ENCODE measurements at regions not wholly inside any gene's neighbourhood (a gene's known extent, or its start where the extent isn't known, plus 50 kb on each side); places are given as distances from the start of the nearest gene placed in this dataset.

DNA sequence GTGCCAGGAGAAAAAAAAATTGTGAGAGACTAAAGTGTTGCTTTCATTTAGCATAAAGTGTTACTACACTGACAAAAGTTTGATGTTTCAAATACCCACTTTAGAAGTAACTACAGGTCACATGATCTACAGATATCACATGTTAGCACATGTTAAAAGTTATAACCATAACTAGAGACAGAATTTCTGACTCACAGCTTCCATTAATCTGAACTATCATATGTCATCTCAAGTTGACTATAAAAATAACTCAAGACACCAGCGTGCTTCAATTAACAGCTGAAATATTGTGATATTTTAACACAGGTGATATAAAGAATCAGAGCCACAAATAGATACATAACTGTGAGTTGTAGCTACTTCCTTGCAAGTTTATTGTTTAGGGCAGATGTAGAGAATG lies 591.5 kb upstream of the PITX2 start:
- ChIA-PET CTCF (no interaction called here), POLR2A (no interaction called here)
- TF ChIP-seq CTBP1 (IDR thresholded peaks at IDR 0.05; ENCODE audit: borderline replicate concordance) (no peak), L3MBTL2 (conservative IDR thresholded peaks at IDR 0.05) (0 out of 2 replicates have a peak, but pooled peaks have one; percentile 33)
- no peak for DNase-seq (ENCODE audit: extremely low spot score)

DNA sequence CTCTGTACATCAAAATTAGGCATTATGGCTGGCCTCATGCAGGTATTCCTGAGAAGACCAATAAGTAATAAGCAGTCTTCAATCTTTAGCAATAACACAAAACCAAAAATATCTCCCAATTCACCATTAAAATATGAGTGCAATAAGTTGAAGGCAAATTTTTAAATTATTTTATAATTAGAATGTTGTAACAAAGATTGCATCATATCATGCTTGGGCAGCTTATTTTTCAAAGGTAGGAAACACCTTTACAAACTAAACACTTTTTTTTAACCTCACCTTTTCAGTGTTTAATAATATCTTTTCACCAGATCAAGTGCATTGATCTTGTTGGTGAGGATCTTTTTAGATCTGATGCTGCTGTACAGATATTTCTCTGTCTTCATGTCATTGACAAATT lies 592.9 kb upstream of the PITX2 start:
- ChIA-PET POLR2A (no interaction called here), CTCF (no interaction called here)
- no peak for DNase-seq (ENCODE audit: extremely low spot score)
- no peak for TF ChIP-seq ARNT (IDR thresholded peaks at IDR 0.05)
- TF ChIP-seq HDGF (IDR thresholded peaks at IDR 0.05; ENCODE audit: borderline replicate concordance): no peak
- TF ChIP-seq SP1 (IDR thresholded peaks at IDR 0.05): no peak
- no peak for TF ChIP-seq TARDBP (IDR thresholded peaks at IDR 0.05)
- TF ChIP-seq, protein P1, sequence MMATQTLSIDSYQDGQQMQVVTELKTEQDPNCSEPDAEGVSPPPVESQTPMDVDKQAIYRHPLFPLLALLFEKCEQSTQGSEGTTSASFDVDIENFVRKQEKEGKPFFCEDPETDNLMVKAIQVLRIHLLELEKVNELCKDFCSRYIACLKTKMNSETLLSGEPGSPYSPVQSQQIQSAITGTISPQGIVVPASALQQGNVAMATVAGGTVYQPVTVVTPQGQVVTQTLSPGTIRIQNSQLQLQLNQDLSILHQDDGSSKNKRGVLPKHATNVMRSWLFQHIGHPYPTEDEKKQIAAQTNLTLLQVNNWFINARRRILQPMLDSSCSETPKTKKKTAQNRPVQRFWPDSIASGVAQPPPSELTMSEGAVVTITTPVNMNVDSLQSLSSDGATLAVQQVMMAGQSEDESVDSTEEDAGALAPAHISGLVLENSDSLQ (IDR thresholded peaks at IDR 0.05): no peak
- TF ChIP-seq FOXM1 (IDR thresholded peaks at IDR 0.05; ENCODE audit: borderline replicate concordance): no peak
- no peak for TF ChIP-seq LEF1 (IDR thresholded peaks at IDR 0.05; ENCODE audit: borderline replicate concordance)
- TF ChIP-seq ELF4 (IDR thresholded peaks at IDR 0.05): no peak
- TF ChIP-seq BHLHE40 (IDR thresholded peaks at IDR 0.05; ENCODE audit: borderline replicate concordance): no peak
- no peak for TF ChIP-seq FOXK2 (IDR thresholded peaks at IDR 0.05)
- TF ChIP-seq CTBP1 (IDR thresholded peaks at IDR 0.05; ENCODE audit: borderline replicate concordance): no peak
- TF ChIP-seq L3MBTL2 (conservative IDR thresholded peaks at IDR 0.05): no peak
- no peak for TF ChIP-seq NFRKB (IDR thresholded peaks at IDR 0.05)
- no peak for TF ChIP-seq ZNF384 (IDR thresholded peaks at IDR 0.05)
- no peak for TF ChIP-seq SUZ12 (IDR thresholded peaks at IDR 0.05)
- no peak for TF ChIP-seq FOXA1 (IDR thresholded peaks at IDR 0.05)

DNA sequence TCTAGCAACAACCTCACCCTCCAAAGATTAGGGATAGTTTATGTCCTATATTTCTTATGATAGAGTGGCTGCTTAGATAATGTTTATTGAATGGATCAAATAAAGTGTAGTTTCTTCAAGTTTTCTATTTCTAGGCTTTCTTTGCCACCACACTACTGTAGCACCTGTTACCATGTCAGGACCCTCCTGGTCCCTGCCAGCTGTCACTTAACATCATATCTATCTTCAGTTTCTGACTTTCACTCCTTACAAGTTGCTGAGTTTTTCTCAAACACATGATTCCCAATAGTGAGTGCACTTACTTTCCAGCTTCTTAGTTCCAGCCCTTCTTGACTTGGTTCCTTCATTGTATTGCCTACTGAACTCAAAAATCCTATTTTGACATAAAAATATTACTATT lies 593.9 kb upstream of the PITX2 start:
- ChIA-PET POLR2A (no interaction called here), CTCF (no interaction called here)
- no peak for DNase-seq (ENCODE audit: extremely low spot score)
- no peak for TF ChIP-seq NFRKB (IDR thresholded peaks at IDR 0.05)
- TF ChIP-seq SUZ12 (IDR thresholded peaks at IDR 0.05): no peak
- TF ChIP-seq TARDBP (IDR thresholded peaks at IDR 0.05): no peak
- no peak for TF ChIP-seq ELF4 (IDR thresholded peaks at IDR 0.05)
- TF ChIP-seq CTBP1 (IDR thresholded peaks at IDR 0.05; ENCODE audit: borderline replicate concordance): no peak
- TF ChIP-seq FOXA1 (IDR thresholded peaks at IDR 0.05): no peak
- no peak for TF ChIP-seq SP1 (IDR thresholded peaks at IDR 0.05)
- TF ChIP-seq ARNT (IDR thresholded peaks at IDR 0.05): no peak
- TF ChIP-seq, protein P1 (IDR thresholded peaks at IDR 0.05): no peak
- no peak for TF ChIP-seq LEF1 (IDR thresholded peaks at IDR 0.05; ENCODE audit: borderline replicate concordance)
- TF ChIP-seq BHLHE40 (IDR thresholded peaks at IDR 0.05; ENCODE audit: borderline replicate concordance): no peak
- TF ChIP-seq FOXM1 (IDR thresholded peaks at IDR 0.05; ENCODE audit: borderline replicate concordance): no peak
- no peak for TF ChIP-seq FOXK2 (IDR thresholded peaks at IDR 0.05)
- no peak for TF ChIP-seq HDGF (IDR thresholded peaks at IDR 0.05; ENCODE audit: borderline replicate concordance)
- no peak for TF ChIP-seq ZNF384 (IDR thresholded peaks at IDR 0.05)

DNA sequence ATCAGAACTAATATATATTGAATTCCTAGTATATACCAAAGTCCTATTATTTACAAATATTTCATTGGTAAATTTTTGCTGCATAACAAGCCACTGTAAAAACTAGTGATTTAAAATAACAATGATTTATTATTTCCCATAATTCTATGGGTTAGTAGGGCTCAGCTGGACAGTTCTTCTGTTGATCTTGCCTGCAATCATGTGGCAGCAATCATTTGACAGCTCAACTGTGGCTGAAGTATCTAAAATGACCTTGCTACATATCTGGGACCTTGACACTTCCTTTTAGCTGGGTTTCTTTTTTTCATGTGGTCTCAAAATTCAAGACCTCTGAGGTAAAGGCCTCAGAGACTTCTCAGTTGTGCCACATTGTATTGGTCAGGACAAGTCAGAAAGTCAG lies 598.5 kb upstream of the PITX2 start:
- no peak for TF ChIP-seq FOXM1 (IDR thresholded peaks at IDR 0.05; ENCODE audit: borderline replicate concordance)
- no peak for TF ChIP-seq NFRKB (IDR thresholded peaks at IDR 0.05)
- no peak for TF ChIP-seq HDGF (IDR thresholded peaks at IDR 0.05; ENCODE audit: borderline replicate concordance)
- no peak for TF ChIP-seq FOXK2 (IDR thresholded peaks at IDR 0.05)
- no peak for TF ChIP-seq TARDBP (IDR thresholded peaks at IDR 0.05)
- no peak for TF ChIP-seq ARNT (IDR thresholded peaks at IDR 0.05)
- TF ChIP-seq BHLHE40 (IDR thresholded peaks at IDR 0.05; ENCODE audit: borderline replicate concordance): no peak
- no peak for TF ChIP-seq ELF4 (IDR thresholded peaks at IDR 0.05)
- TF ChIP-seq, protein P1 (IDR thresholded peaks at IDR 0.05): no peak
- TF ChIP-seq ZNF384 (IDR thresholded peaks at IDR 0.05): no peak
- no peak for TF ChIP-seq FOXA1 (IDR thresholded peaks at IDR 0.05)
- DNase-seq (ENCODE audit: extremely low spot score): no peak
- POLR2A ChIA-PET: no interaction called here
- CTCF ChIA-PET: no interaction called here

DNA sequence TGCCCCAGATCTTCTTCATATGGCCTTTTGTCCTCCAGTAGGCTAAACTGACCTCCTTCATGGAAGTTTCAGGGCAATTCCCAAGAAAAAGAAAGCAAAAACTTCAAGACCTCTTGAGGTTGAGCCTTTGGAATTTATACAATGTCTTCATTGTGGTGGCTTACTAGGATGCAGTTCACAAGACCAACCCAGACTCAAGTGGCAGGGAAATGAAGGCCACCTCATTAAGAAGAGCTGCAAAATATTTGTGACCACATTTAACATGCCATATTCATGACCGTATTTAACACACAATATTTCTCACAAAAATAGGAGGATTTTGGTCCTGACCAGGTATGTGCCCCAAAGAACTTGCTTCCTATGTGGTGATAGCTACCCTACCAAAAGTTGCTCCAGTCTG lies 605.5 kb upstream of the PITX2 start:
- POLR2A ChIA-PET: no interaction called here
- CTCF ChIA-PET: no interaction called here
- TF ChIP-seq L3MBTL2 (conservative IDR thresholded peaks at IDR 0.05): no peak
- TF ChIP-seq FOXA1 (IDR thresholded peaks at IDR 0.05): no peak
- no peak for TF ChIP-seq BHLHE40 (IDR thresholded peaks at IDR 0.05; ENCODE audit: borderline replicate concordance)
- DNase-seq (ENCODE audit: extremely low spot score): no peak

DNA sequence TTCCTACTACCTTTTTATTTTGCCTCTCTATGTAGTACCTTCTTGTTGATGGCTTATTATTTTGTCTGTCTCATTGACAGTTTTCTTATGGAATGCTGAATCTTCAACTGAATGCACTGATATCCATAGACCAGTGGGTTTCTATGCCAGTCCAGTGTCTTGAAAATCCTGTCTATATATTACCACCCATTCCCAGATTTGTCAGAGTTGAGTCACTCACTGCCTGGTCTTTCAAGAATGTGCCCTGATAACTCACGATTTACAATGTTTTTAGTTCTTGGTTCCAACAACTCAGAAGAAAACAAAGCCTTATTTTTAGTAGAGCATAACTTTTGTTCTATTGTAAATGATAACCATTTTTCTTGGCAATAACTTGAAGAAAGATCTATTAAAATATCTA lies 606.0 kb upstream of the PITX2 start:
- no peak for TF ChIP-seq BHLHE40 (IDR thresholded peaks at IDR 0.05; ENCODE audit: borderline replicate concordance)
- CTCF ChIA-PET: no interaction called here
- DNase-seq (ENCODE audit: extremely low spot score): no peak
- POLR2A ChIA-PET: no interaction called here

DNA sequence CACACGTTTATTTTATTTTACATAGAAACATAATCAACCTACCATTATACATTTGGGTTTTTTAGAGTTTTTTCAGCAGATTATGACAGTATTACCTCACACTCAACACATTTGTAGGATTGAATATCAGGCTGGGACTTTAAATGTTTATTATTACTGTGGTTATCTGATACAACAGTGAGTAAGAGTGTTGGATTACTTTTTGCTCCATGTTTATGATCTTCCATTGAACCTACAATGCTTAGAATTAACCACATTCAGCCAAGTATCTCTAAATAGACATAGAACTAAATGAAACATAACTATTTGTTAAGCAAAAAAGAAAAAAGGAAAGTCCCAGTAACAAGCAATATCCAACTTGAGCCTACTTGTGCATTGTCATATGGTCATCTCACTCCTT lies 607.4 kb upstream of the PITX2 start:
- DNase-seq (ENCODE audit: extremely low spot score): no peak
- ChIA-PET POLR2A (no interaction called here), CTCF (no interaction called here)

More for the DNA sequence above, 607.4 kb upstream of the PITX2 start:
- TF ChIP-seq SP1 (IDR thresholded peaks at IDR 0.05): no peak
- no peak for TF ChIP-seq FOXM1 (IDR thresholded peaks at IDR 0.05; ENCODE audit: borderline replicate concordance)
- TF ChIP-seq, protein P1 (IDR thresholded peaks at IDR 0.05): no peak
- no peak for TF ChIP-seq FOXA1 (IDR thresholded peaks at IDR 0.05)
- TF ChIP-seq NFRKB (IDR thresholded peaks at IDR 0.05): no peak
- no peak for TF ChIP-seq ZNF384 (IDR thresholded peaks at IDR 0.05)
- no peak for TF ChIP-seq HDGF (IDR thresholded peaks at IDR 0.05; ENCODE audit: borderline replicate concordance)
- TF ChIP-seq TARDBP (IDR thresholded peaks at IDR 0.05): no peak
- no peak for TF ChIP-seq ELF4 (IDR thresholded peaks at IDR 0.05)
- TF ChIP-seq L3MBTL2 (conservative IDR thresholded peaks at IDR 0.05): no peak
- no peak for TF ChIP-seq BHLHE40 (IDR thresholded peaks at IDR 0.05; ENCODE audit: borderline replicate concordance)
- TF ChIP-seq SUZ12 (IDR thresholded peaks at IDR 0.05): no peak
- TF ChIP-seq FOXK2 (IDR thresholded peaks at IDR 0.05): no peak
- no peak for TF ChIP-seq LEF1 (IDR thresholded peaks at IDR 0.05; ENCODE audit: borderline replicate concordance)
- TF ChIP-seq ARNT (IDR thresholded peaks at IDR 0.05): no peak

Measured in HEK293T (cell line).